GM19455 (cell line): ENCODE measurements at regions not wholly inside any gene's neighbourhood (a gene's known extent, or its start where the extent isn't known, plus 50 kb on each side); places are given as distances from the start of the nearest gene placed in this dataset.
"Not testable (repeated sequence)": the region's sequence is repeated elsewhere in the genome, so short reads cannot be mapped to it uniquely, and the experiment has no call there.

Source experiments
- ATAC-seq: cut with Tn5 transposase; IDR thresholded peaks from one replicate; pipeline ENCODE4 v1.9.1; 2021; ENCODE audit not compliant: unreplicated experiment

DNA sequence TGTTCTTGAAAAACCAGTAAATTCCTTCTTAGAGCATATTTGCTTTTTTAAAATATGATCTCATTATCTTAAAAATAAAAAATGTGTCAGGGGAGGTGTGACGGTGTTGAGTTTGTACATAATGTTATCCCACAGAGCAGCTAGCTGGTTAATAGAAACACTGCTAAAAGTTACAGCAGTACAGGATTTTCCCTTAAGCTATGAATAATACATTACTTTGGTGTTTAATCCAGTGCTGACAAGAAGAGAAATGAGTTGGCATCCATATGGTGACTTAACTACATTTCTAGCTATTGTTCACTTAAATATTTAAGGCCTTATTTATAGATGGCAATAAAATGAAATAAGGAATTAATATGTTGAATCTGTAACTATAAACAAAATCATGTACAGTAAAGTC is 883.1 kb downstream of the CDH18 start:
- no peak for ATAC-seq

DNA sequence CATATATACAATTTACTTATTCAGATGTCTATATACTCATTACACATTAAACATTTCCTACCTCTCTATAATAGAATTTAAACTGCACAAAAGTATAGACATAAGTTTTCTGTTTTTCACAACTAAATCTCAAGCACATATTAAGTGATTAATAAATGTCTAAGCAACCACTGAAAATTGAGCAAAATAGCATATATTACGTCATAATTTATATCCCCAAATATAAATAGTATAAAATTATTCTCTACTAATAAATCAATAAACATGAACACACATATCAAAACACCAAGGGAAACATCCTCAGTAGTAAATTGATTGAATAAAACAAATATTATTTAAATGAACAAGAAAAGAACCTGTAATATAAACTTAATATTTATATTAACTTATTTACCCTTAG is 865.1 kb downstream of the CDH18 start:
- ATAC-seq: no peak

DNA sequence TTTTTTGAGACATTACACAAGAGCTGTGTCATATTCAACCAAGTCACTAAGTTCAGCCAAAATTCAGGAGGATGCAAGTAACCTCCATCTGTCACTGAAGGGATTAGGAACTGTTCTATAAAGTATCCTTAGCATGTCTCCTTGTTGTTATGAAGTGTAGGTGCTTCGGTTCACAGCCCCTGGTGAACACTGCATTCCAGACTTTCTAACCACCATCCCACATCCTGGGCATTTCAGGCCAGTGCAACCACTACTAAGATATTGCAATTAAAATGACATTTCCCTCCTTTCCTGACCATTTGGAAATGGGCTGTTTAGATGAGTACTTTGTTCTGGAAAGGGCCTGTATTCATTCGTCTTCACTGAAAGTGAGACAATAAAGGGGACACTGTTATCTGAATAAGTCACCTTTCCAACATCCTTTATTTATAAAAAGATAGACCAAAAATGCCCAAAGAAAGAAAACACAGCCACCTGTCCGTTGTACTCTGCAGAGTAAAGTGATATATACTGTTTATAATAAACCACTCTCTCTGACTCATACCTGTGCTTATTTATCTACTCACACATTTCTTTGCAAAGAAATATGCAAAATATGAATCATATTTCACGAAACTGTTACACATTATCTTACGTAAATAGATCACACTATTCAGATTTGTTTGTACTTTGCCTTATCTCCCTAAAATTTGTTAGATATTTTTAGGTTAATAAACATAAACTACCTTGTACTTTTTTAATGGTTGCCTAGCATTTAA is 861.9 kb downstream of the CDH18 start:
- ATAC-seq: no peak

DNA sequence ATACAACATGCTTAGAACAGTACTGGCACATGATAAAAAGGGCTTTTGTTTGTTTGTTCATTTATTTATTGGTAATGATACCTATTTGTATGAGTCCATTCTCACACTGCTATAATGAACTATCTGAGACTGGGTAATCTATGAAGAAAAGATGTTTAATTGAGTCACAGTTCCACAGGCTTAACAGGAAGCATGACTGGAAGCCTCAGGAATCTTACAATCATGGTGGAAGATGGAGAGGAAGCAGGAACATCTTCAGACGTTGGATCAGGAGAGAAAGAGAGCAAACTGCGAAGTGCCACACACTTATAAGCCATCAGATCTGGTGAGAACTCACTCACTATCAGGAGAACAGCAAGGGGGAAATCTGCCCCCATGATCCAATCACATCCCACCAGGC is 847.7 kb downstream of the CDH18 start:
- no peak for ATAC-seq

DNA sequence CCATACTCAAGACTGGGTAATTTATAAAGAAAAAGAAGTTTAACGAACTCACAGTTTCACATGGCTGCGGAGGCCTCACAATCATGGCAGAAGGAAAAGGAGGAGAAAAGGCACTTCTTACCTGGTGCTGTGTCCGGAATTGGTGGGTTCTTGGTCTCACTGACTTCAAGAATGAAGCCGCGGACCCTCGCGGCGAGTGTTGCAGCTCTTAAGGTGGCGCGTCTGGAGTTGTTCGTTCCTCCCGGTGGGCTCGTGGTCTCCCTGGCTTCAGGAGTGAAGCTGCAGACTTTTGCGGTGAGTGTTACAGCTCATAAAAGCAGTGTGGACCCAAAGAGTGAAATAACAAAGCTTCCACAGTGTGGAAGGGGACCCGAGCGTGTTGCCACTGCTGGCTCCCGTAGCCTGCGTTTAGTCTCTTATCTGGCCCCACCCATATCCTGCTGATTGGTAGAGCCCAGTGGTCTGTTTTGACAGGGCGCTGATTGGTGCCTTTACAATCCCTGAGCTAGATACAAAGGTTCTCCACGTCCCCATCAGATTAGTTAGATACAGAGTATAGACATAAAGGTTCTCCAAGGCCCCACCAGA is 846.0 kb downstream of the CDH18 start:
- ATAC-seq: not testable (repeated sequence)

DNA sequence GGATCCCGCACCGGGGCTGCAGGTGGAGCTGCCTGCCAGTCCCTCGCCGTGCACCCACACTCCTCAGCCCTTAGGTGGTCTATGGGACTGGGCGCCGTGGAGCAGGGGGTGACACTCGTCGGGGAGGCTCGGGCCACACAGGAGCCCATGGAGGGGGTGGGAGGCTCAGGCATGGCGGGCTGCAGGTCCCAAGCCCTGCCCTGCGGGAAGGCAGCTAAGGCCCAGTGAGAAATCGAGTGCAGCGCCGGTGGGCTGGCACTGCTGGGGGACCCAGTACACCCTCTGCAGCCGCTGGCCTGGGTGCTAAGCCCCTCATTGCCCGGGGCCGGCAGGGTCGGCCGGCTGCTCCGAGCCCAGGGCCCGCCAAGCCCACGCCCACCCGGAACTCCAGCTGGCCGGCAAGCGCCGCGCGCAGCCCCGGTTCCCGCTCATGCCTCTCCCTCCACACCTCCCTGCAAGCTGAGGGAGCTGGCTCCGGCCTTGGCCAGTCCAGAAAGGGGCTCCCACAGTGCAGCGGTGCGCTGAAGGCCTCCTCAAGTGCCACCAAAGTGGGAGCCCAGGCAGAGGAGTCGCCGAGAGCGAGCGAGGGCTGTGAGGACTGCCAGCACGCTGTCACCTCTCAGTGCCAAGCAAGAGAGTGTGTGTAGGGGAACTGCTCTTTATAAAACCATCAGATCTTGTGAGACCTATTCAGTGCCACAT is 845.1 kb downstream of the CDH18 start:
- not testable (repeated sequence) for ATAC-seq

DNA sequence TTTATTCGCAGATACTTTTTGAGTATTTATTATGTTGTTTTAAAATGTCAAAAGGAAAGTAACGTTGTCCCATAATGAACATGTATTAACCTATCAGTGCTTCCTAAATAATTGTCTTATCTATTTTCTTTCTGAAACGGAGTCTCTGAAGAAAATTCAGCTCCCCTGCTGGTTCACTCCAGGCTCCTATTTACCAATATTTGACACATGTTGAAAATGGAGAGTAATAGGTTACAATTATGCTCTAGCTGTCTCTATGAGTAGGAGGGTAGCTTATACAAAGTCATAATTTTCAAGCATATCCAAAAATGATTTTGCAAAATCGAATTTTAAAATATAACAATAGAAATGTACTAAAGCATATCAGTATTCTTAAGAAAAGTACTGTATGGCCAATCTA is 844.1 kb downstream of the CDH18 start:
- ATAC-seq: no peak

DNA sequence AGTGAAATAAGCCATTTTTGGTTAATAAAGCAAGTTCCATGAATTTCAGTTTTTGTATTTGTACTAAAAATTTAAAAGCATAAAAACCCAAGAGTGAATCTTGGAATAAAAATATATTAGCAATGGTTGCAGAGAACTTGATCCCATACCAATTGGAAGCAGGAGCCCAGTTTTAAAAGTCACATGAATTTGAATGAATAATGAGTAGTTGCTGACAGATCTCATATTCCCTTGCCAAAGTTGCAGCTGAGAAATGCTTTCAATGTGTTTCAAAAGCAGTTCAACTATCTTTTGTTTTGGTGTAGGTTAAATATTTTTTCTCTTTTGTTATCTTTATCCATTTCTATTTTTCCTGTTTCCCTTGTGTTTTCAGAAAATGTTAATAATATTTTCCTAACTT is 818.6 kb downstream of the CDH18 start:
- no peak for ATAC-seq

DNA sequence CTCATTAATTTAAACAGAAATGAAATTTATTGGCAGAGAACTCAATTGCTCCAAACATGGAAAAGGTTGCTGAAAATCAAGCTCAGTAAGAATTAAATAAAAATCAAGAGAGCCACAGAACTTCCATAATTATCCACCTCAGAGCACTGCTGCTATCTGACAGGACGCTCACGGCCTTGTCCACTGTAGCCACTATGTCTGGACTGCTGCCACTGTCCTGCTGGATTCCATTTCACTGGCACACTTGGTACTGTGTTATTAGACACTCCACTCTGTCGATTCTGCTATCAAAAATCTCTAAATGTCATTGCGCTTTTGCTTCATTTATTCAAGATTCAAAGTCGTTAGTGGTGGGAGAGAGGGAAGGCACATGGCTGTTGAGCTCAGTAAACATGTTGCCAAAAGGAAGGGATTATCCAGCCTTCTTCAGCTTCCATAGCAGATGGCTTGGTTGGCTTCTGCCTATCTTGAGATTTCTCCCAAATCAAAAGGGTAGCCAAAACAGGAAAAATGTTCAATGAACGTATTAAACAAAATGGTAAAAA is 815.0 kb downstream of the CDH18 start:
- no peak for ATAC-seq

DNA sequence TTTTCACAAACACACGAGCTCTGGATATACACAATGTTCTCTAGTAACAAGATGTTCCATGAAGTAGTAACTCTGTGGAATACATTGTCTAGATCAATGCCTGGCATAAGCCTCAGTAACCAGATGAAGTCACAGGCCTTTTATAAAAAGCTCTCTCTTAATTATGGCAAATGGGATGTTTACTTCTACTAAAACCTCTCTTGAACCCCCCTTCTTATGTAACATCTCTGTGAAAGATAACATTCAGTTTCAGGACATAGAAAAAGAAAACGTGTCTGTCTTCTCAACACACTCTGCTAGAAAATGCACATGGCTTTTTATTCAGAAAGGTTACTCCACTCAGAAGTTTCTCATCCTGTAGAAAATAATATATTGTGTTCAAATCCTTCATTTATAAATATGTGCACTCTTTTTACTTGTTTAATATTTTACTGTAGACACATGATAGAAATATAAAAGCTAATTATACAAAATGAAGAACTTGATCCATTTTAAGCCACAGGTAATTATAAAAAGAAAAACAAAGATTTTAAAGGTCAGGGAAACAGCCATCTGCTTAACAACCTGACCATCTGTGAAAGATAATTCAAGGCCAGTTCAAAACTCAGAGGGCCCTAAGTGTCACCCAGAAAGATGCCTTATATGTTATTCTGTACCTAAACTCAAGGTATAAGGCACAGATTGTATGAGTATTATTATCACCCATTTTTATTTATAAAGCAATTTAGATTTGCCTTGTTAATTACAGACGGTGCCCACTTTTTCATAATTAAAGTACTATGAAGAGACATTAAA is 812.0 kb downstream of the CDH18 start:
- ATAC-seq: no peak

DNA sequence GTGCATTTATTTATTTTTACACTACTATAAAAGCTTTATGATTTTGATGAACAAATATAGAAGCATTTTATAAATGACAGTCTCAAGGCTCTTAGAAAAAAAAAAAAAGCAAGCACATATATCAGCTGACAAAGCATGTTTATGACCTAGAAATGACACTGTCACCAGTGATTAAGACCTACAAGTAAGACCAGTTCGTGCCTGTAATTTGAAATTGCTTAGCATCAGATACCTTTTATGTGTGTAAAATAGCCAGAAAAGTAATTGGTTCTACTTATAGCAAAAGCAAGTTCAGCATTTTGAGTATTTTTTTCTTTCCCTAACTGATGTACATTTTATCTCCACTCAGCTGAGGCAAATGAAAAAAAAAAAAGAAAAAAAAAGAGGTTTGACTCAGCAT is 808.4 kb downstream of the CDH18 start:
- ATAC-seq: no peak

DNA sequence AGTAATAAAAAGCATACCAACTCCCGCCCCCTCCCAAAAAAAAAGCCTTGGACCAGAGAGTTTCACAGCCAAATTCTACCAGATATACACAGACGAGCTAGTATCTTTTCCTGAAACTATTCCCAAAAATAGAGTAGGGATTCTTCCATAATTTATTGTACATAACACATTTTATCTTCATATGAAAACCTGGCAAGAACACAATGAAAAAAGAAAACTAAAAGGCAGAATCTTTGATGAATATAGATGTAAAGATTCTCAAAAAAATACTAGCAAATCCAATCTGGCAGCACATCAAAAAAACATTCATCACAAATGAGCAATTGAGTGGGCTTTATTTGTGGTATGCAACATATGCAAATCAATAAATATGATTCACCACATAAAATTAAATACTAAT is 798.8 kb downstream of the CDH18 start:
- ATAC-seq: no peak

DNA sequence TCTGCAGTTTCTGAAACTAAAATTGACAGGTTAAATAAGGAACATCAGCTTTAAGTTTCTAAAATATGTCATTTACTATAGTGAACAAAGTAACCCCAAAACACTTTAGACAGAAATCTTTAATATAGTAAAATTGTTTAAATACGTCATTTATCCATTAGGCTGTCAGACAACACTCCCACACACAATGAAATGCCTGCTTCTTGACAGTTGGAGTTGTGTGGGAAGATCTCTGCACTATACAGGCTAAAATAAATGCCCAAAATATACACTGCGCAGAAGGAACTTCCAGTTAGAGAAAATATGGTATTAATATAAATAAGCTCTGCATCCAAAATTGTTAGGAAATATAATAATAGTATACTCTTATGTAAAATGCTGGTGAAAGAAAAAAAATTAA is 794.4 kb downstream of the CDH18 start:
- ATAC-seq: no peak

DNA sequence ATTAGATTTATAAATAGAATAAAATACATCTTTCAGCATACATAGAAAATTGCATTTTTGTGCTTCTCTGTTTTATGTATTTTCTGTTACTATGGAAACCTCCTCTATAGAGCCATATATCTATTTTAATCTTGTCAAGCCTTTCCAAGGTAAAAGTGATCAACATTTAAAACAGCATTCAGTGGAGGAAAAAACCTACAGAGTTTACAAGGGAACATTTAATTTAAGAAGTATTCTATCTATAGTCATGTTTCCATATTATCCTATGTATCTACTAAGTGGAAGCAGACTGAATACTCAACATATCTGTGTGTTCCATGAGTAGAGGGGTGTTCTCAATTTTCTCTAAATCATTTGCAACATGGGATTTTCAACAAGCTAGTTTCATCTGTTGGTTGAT is 791.4 kb downstream of the CDH18 start:
- no peak for ATAC-seq

DNA sequence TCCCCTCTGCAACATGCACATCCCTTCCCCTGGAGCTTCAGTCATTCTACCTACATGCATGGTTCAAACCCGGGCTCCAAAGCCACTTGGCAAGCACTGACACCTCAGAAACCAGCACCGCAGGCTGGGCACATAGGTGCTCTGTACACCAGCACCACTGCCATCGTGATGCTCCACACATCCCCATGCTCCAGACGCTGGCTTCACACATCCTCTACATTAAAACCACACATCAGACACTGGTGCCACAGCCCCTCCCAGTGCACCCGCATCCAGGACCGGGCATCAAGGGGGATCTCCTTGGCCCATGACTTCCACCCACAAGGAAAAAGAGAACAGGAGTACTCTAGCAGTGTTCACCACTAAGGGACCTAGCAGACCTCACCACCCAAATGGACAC is 787.7 kb downstream of the CDH18 start:
- ATAC-seq: no peak

DNA sequence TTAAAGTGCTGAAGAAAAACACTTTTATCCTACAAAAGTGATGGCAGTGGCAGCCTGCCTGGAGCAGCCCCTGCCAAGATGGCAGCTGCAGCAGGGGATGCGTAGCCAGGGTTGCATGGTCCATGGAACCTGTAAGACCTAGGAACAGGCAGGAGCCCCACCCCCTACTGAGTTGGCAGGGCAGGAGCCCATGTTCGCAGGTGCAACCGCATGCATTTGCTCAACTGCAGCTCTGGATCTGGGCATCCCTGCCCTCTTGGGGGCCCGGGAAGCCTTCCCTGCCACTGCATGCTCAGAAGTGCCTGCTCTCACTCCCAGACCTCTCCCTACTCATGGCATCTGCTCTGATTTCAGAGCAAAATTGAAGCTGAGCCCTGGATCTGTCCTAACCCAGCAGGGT is 779.6 kb downstream of the CDH18 start:
- ATAC-seq: no peak

DNA sequence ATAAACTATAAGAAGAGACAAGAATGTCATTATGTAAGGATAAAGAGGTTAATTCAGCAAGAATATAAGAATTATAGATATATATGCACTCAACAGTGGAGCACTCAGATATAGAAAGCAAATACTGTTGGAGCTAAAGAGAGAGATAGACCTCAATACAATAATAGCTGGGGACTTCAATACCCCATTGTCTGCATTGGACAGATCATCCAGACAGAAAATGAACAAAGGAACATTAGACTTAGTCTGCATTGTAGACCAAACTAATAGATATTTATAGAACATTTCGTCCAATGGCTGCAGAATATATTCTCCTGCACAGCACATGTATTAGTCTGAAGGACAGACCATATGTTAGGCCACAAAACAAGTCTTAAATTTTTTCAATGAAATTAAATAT is 777.1 kb downstream of the CDH18 start:
- ATAC-seq: no peak

DNA sequence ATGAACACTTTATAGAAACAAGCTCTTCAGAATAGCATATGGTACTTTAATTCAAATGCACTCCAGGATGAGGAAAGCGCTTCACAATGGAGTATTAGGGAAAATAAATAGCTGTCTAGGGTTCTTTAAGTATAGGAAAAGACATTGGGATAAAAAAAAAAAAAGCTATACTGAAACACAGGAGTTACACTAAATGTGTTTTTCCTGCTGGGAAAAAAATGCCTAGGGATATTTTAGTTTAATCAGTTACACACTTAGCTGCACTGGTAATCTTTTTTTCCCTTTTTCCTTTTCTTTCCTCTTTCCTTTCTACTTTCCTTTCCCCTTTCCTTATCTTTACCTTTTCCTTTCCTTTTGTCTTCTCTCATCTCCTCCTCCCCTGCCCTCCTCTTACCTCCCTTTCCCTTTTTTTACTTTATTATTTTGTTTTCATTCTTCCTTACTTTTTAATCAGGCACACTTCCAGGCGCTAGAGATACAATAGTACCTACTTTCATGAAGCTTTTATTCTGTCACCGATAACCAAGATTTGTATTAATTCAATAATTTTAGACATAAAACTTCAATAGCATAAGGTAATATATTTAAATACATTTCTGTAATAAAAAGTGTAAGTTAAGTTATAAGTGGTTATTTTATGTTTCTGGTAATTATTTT is 758.7 kb downstream of the CDH18 start:
- ATAC-seq: no peak

DNA sequence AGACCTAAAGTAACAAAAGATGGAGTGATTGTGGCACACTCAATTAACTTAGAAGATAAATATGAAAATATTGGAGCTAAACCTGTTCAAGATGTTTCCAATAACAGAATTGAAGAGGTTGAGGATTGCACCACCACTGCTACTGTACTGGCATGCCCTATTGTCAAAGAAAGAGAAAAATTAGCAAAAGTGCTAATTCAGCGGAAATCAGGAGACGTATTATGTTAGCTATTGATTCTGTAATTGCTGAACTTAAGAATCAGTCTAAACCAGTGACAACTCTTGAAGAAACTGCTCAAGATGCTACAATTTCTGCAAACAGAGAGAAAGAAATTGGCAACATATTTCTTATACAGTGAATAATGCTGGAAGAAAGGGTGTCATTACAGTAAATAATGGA is 754.4 kb downstream of the CDH18 start:
- no peak for ATAC-seq

DNA sequence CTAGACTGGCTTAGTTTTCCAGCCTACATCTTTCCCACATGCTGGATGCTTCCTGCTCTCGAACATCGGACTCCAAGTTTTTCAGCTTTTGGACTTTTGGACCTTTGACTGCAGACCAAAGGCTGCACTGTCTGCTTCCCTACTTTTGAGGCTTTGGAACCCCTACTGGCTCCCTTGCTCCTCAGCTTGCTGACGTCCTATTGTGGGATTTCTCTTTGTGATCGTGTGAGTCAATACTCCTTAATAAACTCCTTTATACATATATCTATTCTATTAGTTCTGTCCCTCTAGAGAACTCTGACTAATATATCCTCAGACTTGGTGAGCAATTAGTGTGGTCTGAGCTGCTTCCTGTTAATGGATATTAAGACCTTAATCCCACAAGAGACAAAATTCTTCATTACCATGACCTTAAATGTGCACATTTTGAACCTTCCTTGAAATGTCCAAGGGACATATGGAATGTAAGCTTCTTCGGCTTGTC is 752.9 kb downstream of the CDH18 start:
- ATAC-seq: no peak

DNA sequence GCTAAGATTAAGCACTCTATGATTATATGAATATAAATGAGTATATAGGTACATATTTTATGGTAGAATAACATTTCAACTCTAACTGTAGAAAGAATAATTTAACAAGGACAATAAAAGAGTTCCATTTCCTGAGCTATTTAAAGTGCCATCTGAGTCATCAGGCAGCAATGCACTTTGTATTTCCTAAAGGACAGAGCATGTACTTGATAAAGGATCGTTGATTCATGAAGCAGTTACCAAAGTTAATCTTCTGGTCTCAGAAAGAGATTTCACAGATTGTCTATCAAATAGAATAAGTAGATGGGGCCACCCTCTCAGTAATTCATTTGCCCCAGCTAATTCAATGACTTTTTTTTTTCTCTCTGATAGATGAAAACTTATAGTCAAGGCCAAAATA is 747.8 kb downstream of the CDH18 start:
- ATAC-seq: no peak
